ENCODE measurements at regions not wholly inside any gene's neighbourhood (a gene's known extent, or its start where the extent isn't known, plus 50 kb on each side); places are given as distances from the start of the nearest gene placed in this dataset.

DNA sequence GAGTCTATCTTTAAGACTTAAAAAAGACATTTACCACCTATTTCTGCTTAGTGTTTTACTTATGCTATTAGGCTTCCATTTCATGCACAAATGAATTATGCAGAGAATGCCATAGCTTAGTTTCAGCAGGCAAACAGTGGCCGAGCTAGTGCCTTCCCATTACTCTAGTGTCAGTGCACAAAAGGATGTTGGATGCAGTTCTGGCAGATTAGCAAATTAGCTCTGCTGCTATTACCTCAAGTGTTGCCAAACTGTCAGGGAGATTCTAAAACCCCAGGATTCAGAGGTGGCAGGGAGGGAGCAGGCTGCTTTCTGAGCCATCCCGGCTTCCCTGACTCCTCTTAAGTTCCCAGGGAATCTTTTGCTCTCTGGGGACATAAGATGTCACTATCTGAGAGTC is 209.4 kb upstream of the NCAM1 start:
- no peaks in the 10 kb centered on the region for H3K36me3 ChIP-seq (ENCODE audit: insufficient read depth, low read length)
- 89% methylated on average over 2 of the region's 2 CpGs for WGBS
- no peak overlapping the region for H3K4me3 ChIP-seq (ENCODE audit: low read length)
- H3K27me3 ChIP-seq (ENCODE audit: insufficient read depth, low read length), result no peaks in the 10 kb centered on the region
- H3K9ac ChIP-seq (ENCODE audit: low read depth, low read length), result no peak overlapping the region
- no peaks in the 10 kb centered on the region for H3K9me3 ChIP-seq (ENCODE audit: insufficient read depth, low read depth, low read length)
- H3K27ac ChIP-seq (ENCODE audit: low read depth, low read length), result no peak overlapping the region
- no peaks in the 10 kb centered on the region for H3K4me1 ChIP-seq (ENCODE audit: insufficient read depth, low read length)

DNA sequence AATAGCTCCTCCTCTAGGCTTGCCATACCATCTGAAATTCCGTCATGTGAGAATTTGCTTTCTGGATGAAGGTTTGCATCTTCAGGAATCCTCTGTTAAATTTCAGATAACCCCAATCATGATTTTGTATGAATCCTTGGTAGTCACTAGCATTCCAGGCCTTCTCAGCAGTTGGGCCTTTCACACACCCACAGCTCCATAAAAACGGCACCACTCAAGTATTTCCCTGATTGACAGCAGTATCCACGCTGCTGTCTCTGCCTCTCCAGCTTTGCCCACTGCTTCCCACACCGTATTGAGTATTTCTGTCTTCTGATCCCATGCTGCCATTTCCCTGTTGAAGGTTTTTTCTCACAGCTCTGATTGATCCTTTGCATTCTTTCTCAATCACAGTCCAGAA is 208.7 kb upstream of the NCAM1 start:
- Histone ChIP-seq H3K9me3 (ENCODE audit: insufficient read depth, low read depth, low read length) (no peaks in the 10 kb centered on the region), H3K9ac (ENCODE audit: low read depth, low read length) (no peak overlapping the region), H3K27ac (ENCODE audit: low read depth, low read length) (no peak overlapping the region), H3K4me1 (ENCODE audit: insufficient read depth, low read length) (no peaks in the 10 kb centered on the region), H3K36me3 (ENCODE audit: insufficient read depth, low read length) (no peaks in the 10 kb centered on the region), H3K4me3 (ENCODE audit: low read length) (no peak overlapping the region), H3K27me3 (ENCODE audit: insufficient read depth, low read length) (no peaks in the 10 kb centered on the region)
- 76% methylated on average over 4 of the region's 4 CpGs for WGBS

DNA sequence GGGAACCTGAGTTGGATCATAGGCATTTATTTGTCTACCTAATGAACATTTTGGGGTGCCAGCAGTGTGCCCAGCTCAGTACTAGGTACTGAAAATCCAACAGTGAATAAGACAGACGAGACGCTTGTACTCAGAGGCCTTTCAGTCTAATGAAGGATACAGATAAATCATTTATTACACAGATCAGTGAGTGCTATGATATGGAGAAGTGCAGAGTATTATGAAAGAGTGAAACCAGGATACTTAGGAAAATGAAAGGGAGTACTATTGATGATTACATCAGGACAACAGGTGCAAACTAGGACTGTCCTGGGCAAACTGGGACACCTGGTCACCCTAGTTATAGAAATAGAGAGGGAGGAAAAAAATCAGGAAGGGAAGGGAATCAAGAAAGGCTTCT is 207.5 kb upstream of the NCAM1 start:
- Histone ChIP-seq H3K9ac (ENCODE audit: low read depth, low read length) (no peak overlapping the region), H3K4me1 (ENCODE audit: insufficient read depth, low read length) (no peaks in the 10 kb centered on the region), H3K27me3 (ENCODE audit: insufficient read depth, low read length) (no peaks in the 10 kb centered on the region), H3K36me3 (ENCODE audit: insufficient read depth, low read length) (no peaks in the 10 kb centered on the region), H3K9me3 (ENCODE audit: insufficient read depth, low read depth, low read length) (no peaks in the 10 kb centered on the region), H3K27ac (ENCODE audit: low read depth, low read length) (no peak overlapping the region), H3K4me3 (ENCODE audit: low read length) (no peak overlapping the region)
- WGBS, result 100% methylated on average over 2 of the region's 2 CpGs

DNA sequence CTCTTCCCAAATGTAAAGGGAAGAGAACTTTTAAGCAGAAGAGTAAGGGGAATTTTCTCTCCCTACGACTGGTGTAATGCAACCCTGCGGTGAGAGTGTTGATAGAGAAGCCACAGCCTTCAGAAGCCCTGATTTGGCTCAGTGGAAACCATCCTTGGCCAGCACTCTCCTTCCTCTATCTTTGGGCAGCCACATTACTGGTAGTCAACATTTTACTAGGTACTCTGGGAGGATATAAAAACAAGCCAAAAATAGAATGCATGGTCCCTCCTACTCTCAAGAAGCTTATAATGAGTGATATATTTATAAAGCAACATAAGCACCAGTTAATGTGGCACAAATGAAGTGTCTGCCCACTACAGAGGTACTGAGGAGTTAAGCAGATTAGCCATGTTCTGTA is 201.8 kb upstream of the NCAM1 start:
- Histone ChIP-seq H3K27ac (ENCODE audit: low read depth, low read length) (no peak overlapping the region), H3K4me3 (ENCODE audit: low read length) (no peak overlapping the region), H3K9me3 (ENCODE audit: insufficient read depth, low read depth, low read length) (no peaks in the 10 kb centered on the region), H3K9ac (ENCODE audit: low read depth, low read length) (no peak overlapping the region), H3K27me3 (ENCODE audit: insufficient read depth, low read length) (no peaks in the 10 kb centered on the region), H3K36me3 (ENCODE audit: insufficient read depth, low read length) (no peaks in the 10 kb centered on the region), H3K4me1 (ENCODE audit: insufficient read depth, low read length) (no peaks in the 10 kb centered on the region)
- WGBS, result 100% methylated on average over 2 of the region's 2 CpGs

DNA sequence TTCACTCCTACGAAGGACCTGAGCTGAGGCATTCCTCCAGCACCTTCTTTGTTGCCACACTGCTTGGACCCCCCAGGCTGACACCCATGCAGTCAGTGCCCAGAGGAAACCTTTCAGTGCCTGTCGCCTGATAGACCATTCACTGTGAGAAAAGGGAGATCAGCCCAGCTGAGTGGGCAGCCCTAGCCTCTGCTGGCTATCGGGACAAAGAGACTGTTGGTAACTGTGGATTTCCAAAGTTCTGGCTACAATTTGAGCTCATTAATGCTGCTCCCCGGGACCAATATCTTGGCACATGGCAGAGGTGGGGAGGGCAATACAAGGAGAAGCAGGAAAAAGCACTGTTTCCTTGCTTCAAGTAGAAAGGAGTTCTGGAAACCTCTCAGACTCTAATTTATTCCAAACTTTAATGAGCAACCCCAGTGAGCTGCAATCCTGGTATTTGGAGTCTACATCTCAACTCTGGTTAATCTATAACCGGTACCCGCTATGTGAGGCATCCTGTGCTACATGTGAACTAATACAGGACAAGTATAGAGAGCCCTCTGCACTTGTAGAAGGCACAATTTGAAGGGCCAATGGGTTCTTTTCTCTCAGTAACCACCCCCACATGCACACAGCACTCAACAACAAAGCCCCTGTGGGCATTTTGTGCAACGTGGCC is 200.7 kb upstream of the NCAM1 start:
- H3K27me3 ChIP-seq (ENCODE audit: insufficient read depth, low read length), result no peaks in the 10 kb centered on the region
- 95% methylated on average over 7 of the region's 7 CpGs for WGBS

DNA sequence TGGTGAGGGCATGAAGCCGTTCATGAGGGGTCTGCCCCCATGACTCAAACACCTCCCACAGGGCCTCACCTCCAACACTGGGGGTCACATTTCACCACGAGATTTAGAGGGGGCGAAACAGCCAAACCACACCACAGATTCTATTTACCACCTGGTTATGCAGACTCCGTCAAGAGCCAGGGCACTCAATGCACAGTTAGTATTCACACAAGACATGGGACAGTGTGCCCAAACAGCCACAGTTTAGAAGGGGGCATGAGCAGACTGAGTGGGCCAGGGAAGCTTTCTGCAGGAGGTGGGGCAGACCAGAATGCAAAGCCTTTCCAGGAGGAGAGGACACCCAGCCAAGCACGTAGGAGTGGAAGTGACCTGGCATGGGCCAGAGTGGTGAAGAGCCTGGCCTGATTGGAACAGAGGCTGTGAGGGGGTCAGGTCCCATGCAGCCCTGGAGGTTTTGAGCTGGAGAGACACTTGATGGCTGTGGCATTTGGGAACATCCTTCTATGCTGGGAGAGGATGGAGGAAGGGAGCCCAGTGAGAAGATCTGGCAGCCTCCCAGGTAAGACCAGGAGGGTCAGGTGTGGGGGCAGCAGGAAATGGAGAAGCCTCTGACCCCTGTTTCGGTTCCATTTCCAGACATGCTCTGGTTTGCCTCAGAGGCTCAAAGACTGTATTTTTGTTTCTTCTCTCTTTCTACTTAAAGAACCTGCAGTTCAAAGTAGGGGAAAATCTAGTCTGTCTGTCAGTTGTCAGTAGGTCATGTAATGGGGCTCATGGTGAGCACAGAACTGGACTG is 199.1 kb upstream of the NCAM1 start:
- no peak overlapping the region for H3K4me3 ChIP-seq (ENCODE audit: low read length)
- H3K36me3 ChIP-seq (ENCODE audit: insufficient read depth, low read length), result no peaks in the 10 kb centered on the region
- H3K4me1 ChIP-seq (ENCODE audit: insufficient read depth, low read length), result no peaks in the 10 kb centered on the region
- WGBS, result 87% methylated on average over 6 of the region's 6 CpGs
- no peaks in the 10 kb centered on the region for H3K9me3 ChIP-seq (ENCODE audit: insufficient read depth, low read depth, low read length)
- H3K27me3 ChIP-seq (ENCODE audit: insufficient read depth, low read length), result no peaks in the 10 kb centered on the region
- H3K27ac ChIP-seq (ENCODE audit: low read depth, low read length), result no peak overlapping the region
- H3K9ac ChIP-seq (ENCODE audit: low read depth, low read length), result no peak overlapping the region

More for the DNA sequence above, 200.7 kb upstream of the NCAM1 start:
- H3K36me3 ChIP-seq (ENCODE audit: insufficient read depth, low read length), result no peaks in the 10 kb centered on the region
- H3K9ac ChIP-seq (ENCODE audit: low read depth, low read length), result no peak overlapping the region
- H3K9me3 ChIP-seq (ENCODE audit: insufficient read depth, low read depth, low read length), result no peaks in the 10 kb centered on the region
- H3K27ac ChIP-seq (ENCODE audit: low read depth, low read length), result no peak overlapping the region
- no peaks in the 10 kb centered on the region for H3K4me1 ChIP-seq (ENCODE audit: insufficient read depth, low read length)
- H3K4me3 ChIP-seq (ENCODE audit: low read length), result no peak overlapping the region

DNA sequence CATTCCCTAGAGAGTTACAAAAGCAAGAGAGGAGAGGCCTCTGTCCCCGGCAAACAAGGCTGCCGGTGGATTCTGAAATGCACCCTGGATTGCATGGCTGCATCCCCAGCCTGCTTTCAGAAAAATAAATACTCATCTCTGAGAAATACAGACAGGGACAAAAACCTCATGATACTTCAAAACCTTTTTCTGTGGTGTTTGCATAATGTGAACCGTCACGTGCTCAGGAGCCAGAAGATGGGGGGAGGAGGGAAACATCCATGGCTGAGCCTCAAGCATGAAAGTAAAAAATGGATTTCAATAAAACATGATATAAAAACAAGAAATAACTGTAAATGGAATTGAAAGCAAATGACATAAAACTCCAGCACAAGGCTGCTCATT is 198.5 kb upstream of the NCAM1 start:
- H3K9ac ChIP-seq (ENCODE audit: low read depth, low read length), result no peak overlapping the region
- WGBS, result 86% methylated on average over 4 of the region's 4 CpGs

DNA sequence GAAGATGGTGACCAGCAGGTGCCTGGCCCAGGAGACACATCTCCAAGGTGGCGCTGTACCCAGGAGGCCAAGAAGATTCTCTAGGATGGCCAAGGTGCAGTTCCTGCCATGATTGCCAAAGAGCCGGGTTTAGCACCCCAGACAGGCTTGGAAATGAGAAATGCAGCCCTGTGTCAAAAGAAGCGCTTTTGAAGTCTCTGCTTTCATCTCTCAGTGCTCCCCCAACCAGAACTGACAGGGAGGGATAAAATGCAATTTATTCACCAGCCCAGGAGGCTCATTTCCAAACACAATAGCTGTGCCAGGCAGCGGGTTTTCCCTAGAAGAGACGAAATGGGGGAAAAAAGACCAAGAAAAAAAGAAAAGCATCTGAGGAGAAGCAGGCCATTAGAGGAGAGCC is 195.9 kb upstream of the NCAM1 start:
- Histone ChIP-seq H3K27ac (ENCODE audit: low read depth, low read length) (no peak overlapping the region), H3K9me3 (ENCODE audit: insufficient read depth, low read depth, low read length) (no peaks in the 10 kb centered on the region), H3K36me3 (ENCODE audit: insufficient read depth, low read length) (no peaks in the 10 kb centered on the region), H3K27me3 (ENCODE audit: insufficient read depth, low read length) (no peaks in the 10 kb centered on the region), H3K4me1 (ENCODE audit: insufficient read depth, low read length) (no peaks in the 10 kb centered on the region), H3K4me3 (ENCODE audit: low read length) (no peak overlapping the region), H3K9ac (ENCODE audit: low read depth, low read length) (no peak overlapping the region)
- WGBS, result 95% methylated on average over 5 of the region's 5 CpGs

More for the DNA sequence above, 198.5 kb upstream of the NCAM1 start:
- no peaks in the 10 kb centered on the region for H3K9me3 ChIP-seq (ENCODE audit: insufficient read depth, low read depth, low read length)
- H3K27me3 ChIP-seq (ENCODE audit: insufficient read depth, low read length), result no peaks in the 10 kb centered on the region
- H3K27ac ChIP-seq (ENCODE audit: low read depth, low read length), result no peak overlapping the region
- no peaks in the 10 kb centered on the region for H3K36me3 ChIP-seq (ENCODE audit: insufficient read depth, low read length)
- H3K4me3 ChIP-seq (ENCODE audit: low read length), result no peak overlapping the region
- no peaks in the 10 kb centered on the region for H3K4me1 ChIP-seq (ENCODE audit: insufficient read depth, low read length)

DNA sequence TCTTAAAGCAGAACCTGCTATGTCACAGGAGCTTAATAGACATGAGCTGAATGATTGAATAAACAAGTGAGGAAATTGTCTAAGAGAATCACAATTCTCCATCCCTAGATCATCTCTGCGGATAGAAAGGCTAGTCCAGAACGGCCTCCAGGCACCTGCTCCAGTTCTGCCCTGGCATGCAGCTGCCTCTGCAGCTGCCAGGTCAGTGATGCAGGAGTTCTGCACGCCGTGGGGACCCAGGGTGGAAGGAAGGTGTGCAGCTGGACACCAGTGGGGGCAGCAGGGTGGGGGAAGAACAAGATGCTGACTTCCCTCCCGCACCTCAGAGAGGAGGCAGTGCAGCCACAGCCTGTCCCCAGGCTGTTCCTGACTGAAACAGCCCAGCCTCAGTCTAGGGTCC is 192.1 kb upstream of the NCAM1 start:
- Histone ChIP-seq H3K4me1 (ENCODE audit: insufficient read depth, low read length) (no peaks in the 10 kb centered on the region), H3K27ac (ENCODE audit: low read depth, low read length) (no peak overlapping the region), H3K9me3 (ENCODE audit: insufficient read depth, low read depth, low read length) (no peaks in the 10 kb centered on the region), H3K4me3 (ENCODE audit: low read length) (no peak overlapping the region), H3K9ac (ENCODE audit: low read depth, low read length) (no peak overlapping the region), H3K27me3 (ENCODE audit: insufficient read depth, low read length) (no peaks in the 10 kb centered on the region), H3K36me3 (ENCODE audit: insufficient read depth, low read length) (no peaks in the 10 kb centered on the region)
- WGBS, result 87% methylated on average over 5 of the region's 5 CpGs

DNA sequence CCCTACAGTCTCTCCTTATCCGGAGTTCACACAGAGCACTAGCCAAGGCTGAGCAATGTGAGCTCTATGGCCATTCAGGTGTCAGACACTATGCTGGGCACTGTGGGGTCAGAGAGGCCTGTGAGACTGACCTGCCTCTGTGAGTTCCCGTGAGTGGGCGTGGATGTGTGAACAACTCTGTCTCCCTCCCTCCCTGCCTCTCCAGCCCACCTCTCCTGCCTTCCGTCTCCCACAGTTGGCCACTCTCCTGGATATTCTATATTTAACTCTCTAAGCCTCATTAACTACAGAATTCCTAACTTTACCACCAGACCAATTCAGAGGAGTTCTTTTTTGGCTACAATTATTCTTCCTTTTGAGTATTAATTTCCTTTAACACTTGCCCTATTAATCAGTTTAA is 191.6 kb upstream of the NCAM1 start:
- H3K9ac ChIP-seq (ENCODE audit: low read depth, low read length), result no peak overlapping the region
- no peaks in the 10 kb centered on the region for H3K36me3 ChIP-seq (ENCODE audit: insufficient read depth, low read length)
- no peaks in the 10 kb centered on the region for H3K4me1 ChIP-seq (ENCODE audit: insufficient read depth, low read length)
- no peaks in the 10 kb centered on the region for H3K9me3 ChIP-seq (ENCODE audit: insufficient read depth, low read depth, low read length)
- H3K27me3 ChIP-seq (ENCODE audit: insufficient read depth, low read length), result no peaks in the 10 kb centered on the region
- H3K27ac ChIP-seq (ENCODE audit: low read depth, low read length), result no peak overlapping the region
- 90% methylated on average over 4 of the region's 4 CpGs for WGBS
- H3K4me3 ChIP-seq (ENCODE audit: low read length), result no peak overlapping the region

DNA sequence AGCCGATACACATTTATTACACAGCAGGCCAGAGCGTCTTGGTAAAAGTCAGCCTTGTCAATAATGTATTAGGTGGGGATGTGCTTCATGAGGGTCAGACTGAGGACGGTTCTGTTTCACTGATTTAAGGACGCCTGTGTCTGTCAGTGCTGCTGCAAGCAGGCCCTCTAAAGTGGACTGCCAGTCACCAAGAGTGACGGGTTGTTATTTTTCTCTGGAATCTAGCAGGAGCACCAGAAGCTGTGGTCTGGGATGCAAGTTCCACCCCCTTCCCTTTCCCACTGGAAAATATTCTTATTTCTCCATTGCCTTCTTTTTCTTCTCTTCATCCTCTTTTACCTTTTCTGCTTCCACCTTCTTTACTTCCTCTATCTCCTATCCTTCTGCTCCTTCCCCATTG is 191.2 kb upstream of the NCAM1 start:
- no peak overlapping the region for H3K4me3 ChIP-seq (ENCODE audit: low read length)
- WGBS, result 95% methylated on average over 5 of the region's 5 CpGs
- no peaks in the 10 kb centered on the region for H3K4me1 ChIP-seq (ENCODE audit: insufficient read depth, low read length)
- no peaks in the 10 kb centered on the region for H3K9me3 ChIP-seq (ENCODE audit: insufficient read depth, low read depth, low read length)
- no peaks in the 10 kb centered on the region for H3K27me3 ChIP-seq (ENCODE audit: insufficient read depth, low read length)
- H3K9ac ChIP-seq (ENCODE audit: low read depth, low read length), result no peak overlapping the region
- no peak overlapping the region for H3K27ac ChIP-seq (ENCODE audit: low read depth, low read length)
- H3K36me3 ChIP-seq (ENCODE audit: insufficient read depth, low read length), result no peaks in the 10 kb centered on the region

Measured in HUES64 (cell line).